GM12878 (cell line): ENCODE measurements at regions not wholly inside any gene's neighbourhood (a gene's known extent, or its start where the extent isn't known, plus 50 kb on each side); places are given as distances from the start of the nearest gene placed in this dataset.

ENCODE experiments used
- CBFB ChIP-seq: IDR thresholded peaks from 2 replicates; pipeline ENCODE4 v1.6.1; 2016; ENCODE audit warnings: antibody characterized with exemption, low read depth
- FOXK2 ChIP-seq: fragments of 450-650 bp; IDR thresholded peaks from 2 replicates; pipeline ENCODE4 v1.6.1; 2017; ENCODE audit warnings: mild to moderate bottlenecking, moderate library complexity
- IRF3 ChIP-seq: fragments of 450-650 bp; IDR thresholded peaks from 2 replicates; pipeline ENCODE4 v1.6.1; 2014; ENCODE audit warnings: mild to moderate bottlenecking
- MXI1 ChIP-seq: fragments of 150-350 bp; IDR thresholded peaks from 2 replicates; pipeline ENCODE4 v1.6.1; 2011; ENCODE audit warnings: low read depth, mild to moderate bottlenecking, inconsistent platforms, low read length, improper control_type of control experiment
- PBX3 ChIP-seq: IDR thresholded peaks from 2 replicates; pipeline ENCODE4 v1.6.1; 2011; ENCODE audit warnings: mild to moderate bottlenecking, low read depth, low read length, moderate library complexity; ENCODE audit not compliant: insufficient replicate concordance
- POLR2A ChIP-seq: IDR thresholded peaks from 2 replicates; pipeline ENCODE4 v1.6.1; 2011; ENCODE audit warnings: low read depth, mild to moderate bottlenecking, low read length
- SIN3A ChIP-seq: IDR thresholded peaks from 2 replicates; pipeline ENCODE4 v1.6.1; 2012; ENCODE audit warnings: low read depth, low read length, improper control_type of control experiment
- ZNF217 ChIP-seq: fragments of 450-650 bp; IDR thresholded peaks from 2 replicates; pipeline ENCODE4 v1.6.1; 2017; ENCODE audit warnings: antibody characterized with exemption, mild to moderate bottlenecking
- TF ChIP-seq, protein P1 (sequence below), 3 experiments: IDR thresholded peaks in 2 of 3; conservative IDR thresholded peaks in 1 of 3; 2 replicates each; pipeline ENCODE4 v1.5.1; 2011; ENCODE audit warnings: low read depth in 3 of 3, low read length in 3 of 3, mild to moderate bottlenecking in 3 of 3, control low read depth in 2 of 3, moderate library complexity in 2 of 3, inconsistent platforms in 1 of 3, mixed read lengths in 1 of 3; ENCODE audit not compliant: control insufficient read depth in 2 of 3, insufficient read depth in 1 of 3; ENCODE audit errors: extremely low read depth in 1 of 3

GRCh38 chr12:118874698-118875548 is 106.4 kb upstream of the SRRM4 start:
- TF ChIP-seq CBFB (no peak), ZNF217 (no peak), PBX3 (peak; percentile 31), FOXK2 (no peak), POLR2A (no peak), IRF3 (no peak), SIN3A (no peak), MXI1 (no peak)
- TF ChIP-seq, protein P1, sequence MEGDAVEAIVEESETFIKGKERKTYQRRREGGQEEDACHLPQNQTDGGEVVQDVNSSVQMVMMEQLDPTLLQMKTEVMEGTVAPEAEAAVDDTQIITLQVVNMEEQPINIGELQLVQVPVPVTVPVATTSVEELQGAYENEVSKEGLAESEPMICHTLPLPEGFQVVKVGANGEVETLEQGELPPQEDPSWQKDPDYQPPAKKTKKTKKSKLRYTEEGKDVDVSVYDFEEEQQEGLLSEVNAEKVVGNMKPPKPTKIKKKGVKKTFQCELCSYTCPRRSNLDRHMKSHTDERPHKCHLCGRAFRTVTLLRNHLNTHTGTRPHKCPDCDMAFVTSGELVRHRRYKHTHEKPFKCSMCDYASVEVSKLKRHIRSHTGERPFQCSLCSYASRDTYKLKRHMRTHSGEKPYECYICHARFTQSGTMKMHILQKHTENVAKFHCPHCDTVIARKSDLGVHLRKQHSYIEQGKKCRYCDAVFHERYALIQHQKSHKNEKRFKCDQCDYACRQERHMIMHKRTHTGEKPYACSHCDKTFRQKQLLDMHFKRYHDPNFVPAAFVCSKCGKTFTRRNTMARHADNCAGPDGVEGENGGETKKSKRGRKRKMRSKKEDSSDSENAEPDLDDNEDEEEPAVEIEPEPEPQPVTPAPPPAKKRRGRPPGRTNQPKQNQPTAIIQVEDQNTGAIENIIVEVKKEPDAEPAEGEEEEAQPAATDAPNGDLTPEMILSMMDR (IDR thresholded peaks at IDR 0.05 in 2 of 3, conservative IDR thresholded peaks at IDR 0.05 in 1 of 3; ENCODE audit: control insufficient read depth in 2 of 3, extremely low read depth in 1 of 3, insufficient read depth in 1 of 3, low read depth in 3 of 3, low read length in 3 of 3): no peak
